ENCODE measurements at regions not wholly inside any gene's neighbourhood (a gene's known extent, or its start where the extent isn't known, plus 50 kb on each side); places are given as distances from the start of the nearest gene placed in this dataset.
"Not testable (repeated sequence)": the region's sequence is repeated elsewhere in the genome, so short reads cannot be mapped to it uniquely, and the experiment has no call there.

- Histone ChIP-seq H3K9me3 (ENCODE audit: control insufficient read depth, low read depth, low read length) (no peaks in the 10 kb centered on the region), H3K4me3 (ENCODE audit: low read length) (no peak overlapping the region), H3K27me3 (ENCODE audit: control insufficient read depth, insufficient read depth, low read length) (no peaks in the 10 kb centered on the region), H3K4me1 (ENCODE audit: control insufficient read depth, insufficient read depth, low read length) (peaks cover 9% of the 10 kb centered on the region), H3K36me3 (ENCODE audit: control insufficient read depth, insufficient read depth, low read length) (no peaks in the 10 kb centered on the region), H3K27ac (ENCODE audit: low read length) (no peak overlapping the region)
- DNase-seq: no peak
- 100% methylated on average over 1 of the region's 13 CpGs for WGBS (ENCODE audit: insufficient coverage, low lambda C conversion rate)
Measured at GRCh38 chr22:23500508-23501260, 79.4 kb downstream of the IGLL1 start.

GRCh38 chr22:23499845-23500500 lies 80.1 kb downstream of the IGLL1 start:
- Histone ChIP-seq H3K4me1 (ENCODE audit: control insufficient read depth, insufficient read depth, low read length) (peaks cover 9% of the 10 kb centered on the region), H3K27me3 (ENCODE audit: control insufficient read depth, insufficient read depth, low read length) (no peaks in the 10 kb centered on the region), H3K9me3 (ENCODE audit: control insufficient read depth, low read depth, low read length) (no peaks in the 10 kb centered on the region), H3K36me3 (ENCODE audit: control insufficient read depth, insufficient read depth, low read length) (no peaks in the 10 kb centered on the region), H3K27ac (ENCODE audit: low read length) (no peak overlapping the region), H3K4me3 (ENCODE audit: low read length) (no peak overlapping the region)
- DNase-seq: no peak
- WGBS (ENCODE audit: insufficient coverage, low lambda C conversion rate): no CpG with 5 or more reads among the region's 8 CpGs

GRCh38 chr22:23498811-23499798 lies 81.0 kb downstream of the IGLL1 start:
- DNase-seq: no peak
- no peak overlapping the region for H3K4me3 ChIP-seq (ENCODE audit: low read length)
- WGBS (ENCODE audit: insufficient coverage, low lambda C conversion rate): no CpG with 5 or more reads among the region's 22 CpGs
- no peak overlapping the region for H3K27ac ChIP-seq (ENCODE audit: low read length)
- peaks cover 2% of the 10 kb centered on the region for H3K4me1 ChIP-seq (ENCODE audit: control insufficient read depth, insufficient read depth, low read length)
- no peaks in the 10 kb centered on the region for H3K27me3 ChIP-seq (ENCODE audit: control insufficient read depth, insufficient read depth, low read length)
- no peaks in the 10 kb centered on the region for H3K36me3 ChIP-seq (ENCODE audit: control insufficient read depth, insufficient read depth, low read length)
- H3K9me3 ChIP-seq (ENCODE audit: control insufficient read depth, low read depth, low read length): no peaks in the 10 kb centered on the region

- H3K27me3 ChIP-seq (ENCODE audit: control insufficient read depth, insufficient read depth, low read length); DNase-seq; H3K9me3 ChIP-seq (ENCODE audit: control insufficient read depth, low read depth, low read length); H3K27ac ChIP-seq (ENCODE audit: low read length); H3K4me1 ChIP-seq (ENCODE audit: control insufficient read depth, insufficient read depth, low read length); H3K4me3 ChIP-seq (ENCODE audit: low read length); H3K36me3 ChIP-seq (ENCODE audit: control insufficient read depth, insufficient read depth, low read length): not testable (repeated sequence)
- WGBS (ENCODE audit: insufficient coverage, low lambda C conversion rate): no CpG with 5 or more reads among the region's 6 CpGs
Measured at GRCh38 chr22:23497889-23498288, 82.2 kb downstream of the IGLL1 start.

GRCh38 chr22:23497016-23497885 lies 82.8 kb downstream of the IGLL1 start:
- H3K27me3 ChIP-seq (ENCODE audit: control insufficient read depth, insufficient read depth, low read length): no peaks in the 10 kb centered on the region
- H3K4me1 ChIP-seq (ENCODE audit: control insufficient read depth, insufficient read depth, low read length): no peaks in the 10 kb centered on the region
- H3K4me3 ChIP-seq (ENCODE audit: low read length): no peak overlapping the region
- no peak overlapping the region for H3K27ac ChIP-seq (ENCODE audit: low read length)
- no CpG with 5 or more reads among the region's 6 CpGs for WGBS (ENCODE audit: insufficient coverage, low lambda C conversion rate)
- DNase-seq: no peak
- no peaks in the 10 kb centered on the region for H3K36me3 ChIP-seq (ENCODE audit: control insufficient read depth, insufficient read depth, low read length)
- no peaks in the 10 kb centered on the region for H3K9me3 ChIP-seq (ENCODE audit: control insufficient read depth, low read depth, low read length)

- DNase-seq: no peak
- H3K27ac ChIP-seq (ENCODE audit: low read length): no peak overlapping the region
- H3K9me3 ChIP-seq (ENCODE audit: control insufficient read depth, low read depth, low read length): no peaks in the 10 kb centered on the region
- H3K4me3 ChIP-seq (ENCODE audit: low read length): no peak overlapping the region
- H3K36me3 ChIP-seq (ENCODE audit: control insufficient read depth, insufficient read depth, low read length): no peaks in the 10 kb centered on the region
- no peaks in the 10 kb centered on the region for H3K4me1 ChIP-seq (ENCODE audit: control insufficient read depth, insufficient read depth, low read length)
- no peaks in the 10 kb centered on the region for H3K27me3 ChIP-seq (ENCODE audit: control insufficient read depth, insufficient read depth, low read length)
- WGBS (ENCODE audit: insufficient coverage, low lambda C conversion rate): no CpG with 5 or more reads among the region's 3 CpGs
Measured at GRCh38 chr22:23496445-23496833, 83.7 kb downstream of the IGLL1 start.

- H3K4me1 ChIP-seq (ENCODE audit: control insufficient read depth, insufficient read depth, low read length): no peaks in the 10 kb centered on the region
- H3K27ac ChIP-seq (ENCODE audit: low read length): no peak overlapping the region
- WGBS (ENCODE audit: insufficient coverage, low lambda C conversion rate): no CpG with 5 or more reads among the region's 10 CpGs
- H3K36me3 ChIP-seq (ENCODE audit: control insufficient read depth, insufficient read depth, low read length): no peaks in the 10 kb centered on the region
- H3K9me3 ChIP-seq (ENCODE audit: control insufficient read depth, low read depth, low read length): no peaks in the 10 kb centered on the region
- H3K4me3 ChIP-seq (ENCODE audit: low read length): no peak overlapping the region
- no peak for DNase-seq
- no peaks in the 10 kb centered on the region for H3K27me3 ChIP-seq (ENCODE audit: control insufficient read depth, insufficient read depth, low read length)
Measured at GRCh38 chr22:23495614-23496444, 84.3 kb downstream of the IGLL1 start.

- DNase-seq: no peak
- H3K27ac ChIP-seq (ENCODE audit: low read length): no peak overlapping the region
- no peak overlapping the region for H3K4me3 ChIP-seq (ENCODE audit: low read length)
- no peaks in the 10 kb centered on the region for H3K27me3 ChIP-seq (ENCODE audit: control insufficient read depth, insufficient read depth, low read length)
- no peaks in the 10 kb centered on the region for H3K4me1 ChIP-seq (ENCODE audit: control insufficient read depth, insufficient read depth, low read length)
- no peaks in the 10 kb centered on the region for H3K9me3 ChIP-seq (ENCODE audit: control insufficient read depth, low read depth, low read length)
- WGBS (ENCODE audit: insufficient coverage, low lambda C conversion rate): no CpG with 5 or more reads among the region's 1 CpG
- no peaks in the 10 kb centered on the region for H3K36me3 ChIP-seq (ENCODE audit: control insufficient read depth, insufficient read depth, low read length)
Measured at GRCh38 chr22:23494930-23495266, 85.2 kb downstream of the IGLL1 start.

GRCh38 chr22:23485490-23485889 lies 94.6 kb downstream of the IGLL1 start:
- Histone ChIP-seq H3K9me3 (ENCODE audit: control insufficient read depth, low read depth, low read length) (no peaks in the 10 kb centered on the region), H3K4me3 (ENCODE audit: low read length) (no peak overlapping the region), H3K27ac (ENCODE audit: low read length) (no peak overlapping the region), H3K36me3 (ENCODE audit: control insufficient read depth, insufficient read depth, low read length) (no peaks in the 10 kb centered on the region), H3K4me1 (ENCODE audit: control insufficient read depth, insufficient read depth, low read length) (no peaks in the 10 kb centered on the region), H3K27me3 (ENCODE audit: control insufficient read depth, insufficient read depth, low read length) (no peaks in the 10 kb centered on the region)
- no peak for DNase-seq
- WGBS (ENCODE audit: insufficient coverage, low lambda C conversion rate): no CpG with 5 or more reads among the region's 4 CpGs
